ENCODE measurements at regions not wholly inside any gene's neighbourhood (a gene's known extent, or its start where the extent isn't known, plus 50 kb on each side); places are given as distances from the start of the nearest gene placed in this dataset.
"Not testable (repeated sequence)": the region's sequence is repeated elsewhere in the genome, so short reads cannot be mapped to it uniquely, and the experiment has no call there.

DNA sequence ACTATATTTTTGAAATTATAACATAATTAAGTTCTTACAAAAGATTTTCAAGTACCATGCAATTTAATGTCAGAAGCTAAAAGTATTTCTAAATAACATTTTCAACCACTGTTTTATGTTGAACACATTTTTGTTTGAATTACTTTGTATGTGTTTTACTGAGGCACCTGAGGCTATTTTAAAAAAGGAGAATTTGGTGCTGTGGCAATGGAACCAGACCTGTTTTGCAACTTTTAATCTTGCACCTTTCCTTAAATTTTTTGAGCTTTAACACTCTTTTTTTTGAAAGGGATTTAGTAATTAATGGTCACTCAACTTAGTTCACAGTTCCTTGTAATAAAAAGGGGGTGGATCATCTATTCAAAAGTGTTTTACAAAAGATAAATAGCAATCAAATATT lies 561.6 kb downstream of the ZBBX start:
- no peak for TF ChIP-seq CTCF (IDR thresholded peaks at IDR 0.05)
- Histone ChIP-seq H3K4me1 (ENCODE audit: low read depth) (no peaks in the 10 kb centered on the region), H3K36me3 (ENCODE audit: low read depth) (no peaks in the 10 kb centered on the region), H3K9me3 (peaks cover 14% of the 10 kb centered on the region), H3K4me3 (no peak overlapping the region)
- no peak for ATAC-seq
- intact Hi-C loops (cut with DNase I, micrococcal nuclease): no loop called here
- no peak for DNase-seq

DNA sequence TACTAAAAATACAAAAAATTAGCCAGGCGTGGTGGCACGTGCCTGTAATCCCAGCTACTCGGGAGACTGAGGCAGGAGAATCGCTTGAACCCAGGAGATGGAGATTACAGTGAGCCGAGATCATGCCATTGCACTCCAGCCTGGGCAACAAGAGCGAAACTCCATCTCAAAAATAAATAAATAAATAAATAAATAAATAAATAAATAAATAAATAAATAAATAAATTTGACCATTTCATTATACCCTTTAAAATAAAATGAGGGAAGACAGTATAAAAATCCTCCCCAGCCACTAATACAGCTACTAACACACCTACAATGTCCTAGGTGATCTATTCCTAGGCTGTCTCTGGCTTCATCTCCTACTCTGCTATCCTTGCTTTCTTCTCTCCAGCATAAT lies 562.8 kb downstream of the ZBBX start:
- DNase-seq; ATAC-seq; intact Hi-C loops (cut with DNase I, micrococcal nuclease); H3K36me3 ChIP-seq (ENCODE audit: low read depth); H3K4me1 ChIP-seq (ENCODE audit: low read depth); H3K4me3 ChIP-seq: not testable (repeated sequence)
- peaks cover 20% of the 10 kb centered on the region for H3K9me3 ChIP-seq

DNA sequence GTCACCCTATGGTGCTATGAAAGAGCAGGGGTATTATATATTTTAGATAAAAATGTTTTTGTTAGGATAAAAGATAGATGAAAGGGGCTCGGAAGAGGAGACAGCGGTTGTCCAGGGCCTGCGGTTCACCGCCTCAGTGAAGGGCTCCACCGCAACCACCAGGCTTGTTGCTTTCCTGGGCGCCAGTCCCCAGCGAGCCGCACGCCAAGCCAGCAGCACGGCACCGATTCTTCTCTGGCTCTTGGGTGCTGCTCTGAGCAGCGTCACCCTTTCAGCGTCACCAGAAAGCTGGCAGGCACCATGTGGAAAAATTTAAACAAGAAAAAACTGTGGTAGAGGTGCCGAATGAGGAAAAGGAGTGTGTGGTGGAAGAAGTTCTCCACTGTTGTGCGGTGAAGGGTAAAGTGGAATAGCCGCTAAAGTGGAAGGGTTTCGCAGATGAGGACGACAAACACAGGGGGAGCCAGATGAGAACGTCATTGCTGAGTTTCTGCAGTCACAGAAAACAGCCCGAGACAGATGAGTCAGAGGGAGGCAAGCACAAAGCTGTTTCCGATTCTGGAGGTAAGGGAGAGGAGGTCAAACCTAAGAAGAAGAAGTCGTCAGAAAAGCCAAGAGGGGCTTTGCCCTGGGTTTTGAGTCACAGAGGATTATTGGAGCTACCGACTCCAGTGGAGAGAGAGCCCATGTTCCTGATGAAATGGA lies 569.2 kb downstream of the ZBBX start:
- no peak overlapping the region for H3K4me3 ChIP-seq
- ATAC-seq: no peak
- H3K4me1 ChIP-seq (ENCODE audit: low read depth): no peaks in the 10 kb centered on the region
- DNase-seq: no peak
- TF ChIP-seq CTCF (IDR thresholded peaks at IDR 0.05): no peak
- intact Hi-C loops (cut with DNase I, micrococcal nuclease): no loop called here
- H3K9me3 ChIP-seq: peaks cover 31% of the 10 kb centered on the region
- no peaks in the 10 kb centered on the region for H3K36me3 ChIP-seq (ENCODE audit: low read depth)

GRCh38 chr3:166809520-166809919 lies 570.6 kb downstream of the ZBBX start:
- intact Hi-C loops (cut with DNase I, micrococcal nuclease): no loop called here
- Histone ChIP-seq H3K4me1 (ENCODE audit: low read depth) (no peaks in the 10 kb centered on the region), H3K9me3 (peaks cover 40% of the 10 kb centered on the region), H3K36me3 (ENCODE audit: low read depth) (no peaks in the 10 kb centered on the region), H3K4me3 (no peak overlapping the region)
- ATAC-seq (no peak), DNase-seq (no peak)
- no peak for TF ChIP-seq CTCF (IDR thresholded peaks at IDR 0.05)

DNA sequence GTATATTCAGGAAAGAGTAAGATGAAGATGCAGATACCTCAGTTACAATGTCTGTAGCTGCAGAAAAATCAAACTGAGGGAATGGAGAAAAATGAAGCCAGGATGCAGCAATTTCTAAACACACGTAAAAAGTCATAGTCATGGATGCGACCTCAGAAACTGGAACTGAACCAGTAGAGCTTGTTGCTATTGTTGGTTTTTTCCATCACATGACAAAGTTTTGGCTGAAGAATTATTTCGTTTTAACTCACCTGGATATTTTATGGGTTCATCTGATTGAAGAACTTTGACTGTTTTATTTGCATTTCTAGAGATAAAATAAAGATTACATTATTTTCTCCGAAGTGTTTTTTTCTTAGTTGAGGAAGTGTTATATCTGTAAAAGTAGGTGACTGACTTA lies 591.2 kb downstream of the ZBBX start:
- no peaks in the 10 kb centered on the region for H3K36me3 ChIP-seq (ENCODE audit: low read depth)
- H3K4me3 ChIP-seq: no peak overlapping the region
- TF ChIP-seq CTCF (IDR thresholded peaks at IDR 0.05): no peak
- intact Hi-C loops (cut with DNase I, micrococcal nuclease): no loop called here
- ATAC-seq (no peak), DNase-seq (no peak)
- H3K4me1 ChIP-seq (ENCODE audit: low read depth): no peaks in the 10 kb centered on the region
- H3K9me3 ChIP-seq: peaks cover 4% of the 10 kb centered on the region

- intact Hi-C loops (cut with DNase I, micrococcal nuclease): no loop called here
- H3K4me1 ChIP-seq (ENCODE audit: low read depth): no peaks in the 10 kb centered on the region
- peaks cover 21% of the 10 kb centered on the region for H3K9me3 ChIP-seq
- DNase-seq (no peak), ATAC-seq (no peak)
- TF ChIP-seq CTCF (IDR thresholded peaks at IDR 0.05): no peak
- no peak overlapping the region for H3K4me3 ChIP-seq
- H3K36me3 ChIP-seq (ENCODE audit: low read depth): no peaks in the 10 kb centered on the region
Measured at GRCh38 chr3:166785876-166786275, 594.2 kb downstream of the ZBBX start.
